PFSK-1 (cell line): ENCODE measurements at regions not wholly inside any gene's neighbourhood (a gene's known extent, or its start where the extent isn't known, plus 50 kb on each side); places are given as distances from the start of the nearest gene placed in this dataset.

ENCODE experiments used
- FOXP2 ChIP-seq: optimal IDR thresholded peaks from 2 replicates; pipeline ENCODE3; 2011; ENCODE audit warnings: borderline replicate concordance, control low read depth, inconsistent platforms; ENCODE audit not compliant: insufficient read depth; ENCODE audit errors: extremely low read length, extremely low read depth
- POLR2AphosphoS5 ChIP-seq: IDR thresholded peaks from 2 replicates; pipeline ENCODE4 v1.6.1; 2012; ENCODE audit warnings: low read depth, mild to moderate bottlenecking, control low read depth, low read length, moderate library complexity
- REST ChIP-seq, 2 experiments: IDR thresholded peaks; 2 replicates each; pipeline versions ENCODE4 v1.6.1 to v1.8.0; 2011 to 2012; ENCODE audit warnings: low read depth in 2 of 2, low read length in 2 of 2, control low read depth in 1 of 2, inconsistent platforms in 1 of 2, mild to moderate bottlenecking in 1 of 2, moderate library complexity in 1 of 2; ENCODE audit not compliant: insufficient read depth in 1 of 2
- SIN3A ChIP-seq: IDR thresholded peaks from 2 replicates; pipeline ENCODE4 v1.6.1; 2012; ENCODE audit warnings: mild to moderate bottlenecking, low read length, moderate library complexity, borderline replicate concordance; ENCODE audit not compliant: insufficient read depth
- TAF1 ChIP-seq: IDR thresholded peaks from 2 replicates; pipeline ENCODE4 v1.6.1; 2012; ENCODE audit warnings: low read length, control low read depth, borderline replicate concordance; ENCODE audit not compliant: insufficient read depth

- no peak for TF ChIP-seq FOXP2
- TF ChIP-seq POLR2AphosphoS5 = no peak
- no peak for TF ChIP-seq SIN3A
- TF ChIP-seq REST (IDR thresholded peaks at IDR 0.05; ENCODE audit: insufficient read depth in 1 of 2, low read depth in 2 of 2, low read length in 2 of 2) = no peak
- no peak for TF ChIP-seq TAF1
These were observed 137.8 kb upstream of the CAV2 start for GRCh38 chr7:116361767-116362166.

GRCh38 chr7:116363637-116364432 lies 135.7 kb upstream of the CAV2 start:
- no peak for TF ChIP-seq POLR2AphosphoS5
- TF ChIP-seq SIN3A = no peak
- TF ChIP-seq FOXP2 = no peak
- TF ChIP-seq REST (IDR thresholded peaks at IDR 0.05; ENCODE audit: insufficient read depth in 1 of 2, low read depth in 2 of 2, low read length in 2 of 2) = no peak
- TF ChIP-seq TAF1 = no peak

- no peak for TF ChIP-seq SIN3A
- no peak for TF ChIP-seq POLR2AphosphoS5
- TF ChIP-seq TAF1 = no peak
- TF ChIP-seq FOXP2 = no peak
- TF ChIP-seq REST (IDR thresholded peaks at IDR 0.05; ENCODE audit: insufficient read depth in 1 of 2, low read depth in 2 of 2, low read length in 2 of 2) = no peak
These were observed 135.1 kb upstream of the CAV2 start for GRCh38 chr7:116364469-116364868.

GRCh38 chr7:116365797-116366196 lies 133.7 kb upstream of the CAV2 start:
- TF ChIP-seq POLR2AphosphoS5 (no peak), REST (IDR thresholded peaks at IDR 0.05; ENCODE audit: insufficient read depth in 1 of 2, low read depth in 2 of 2, low read length in 2 of 2) (no peak), FOXP2 (no peak), SIN3A (no peak), TAF1 (no peak)

- TF ChIP-seq FOXP2 (no peak), SIN3A (no peak), REST (IDR thresholded peaks at IDR 0.05; ENCODE audit: insufficient read depth in 1 of 2, low read depth in 2 of 2, low read length in 2 of 2) (no peak), TAF1 (no peak), POLR2AphosphoS5 (no peak)
These were observed 132.2 kb upstream of the CAV2 start for GRCh38 chr7:116367171-116367813.
